H9 (cell line): ENCODE measurements at regions not wholly inside any gene's neighbourhood (a gene's known extent, or its start where the extent isn't known, plus 50 kb on each side); places are given as distances from the start of the nearest gene placed in this dataset.

Experiments
- DNase-seq: peaks from one replicate; pipeline ENCODE4 v3.0.0-alpha.2; 2017
- H2AFZ ChIP-seq: one replicate; pipeline ENCODE4 v1.6.1; 2013; ENCODE audit warnings: mild to moderate bottlenecking, low read length, control low read depth, moderate library complexity
- H2AK5ac ChIP-seq: 2 replicates; pipeline ENCODE4 v1.6.1; 2013; ENCODE audit warnings: low read length, control low read depth, mixed read lengths; ENCODE audit not compliant: insufficient read length
- H2BK120ac ChIP-seq: one replicate; pipeline ENCODE4 v1.6.1; 2013; ENCODE audit warnings: low read depth, mild to moderate bottlenecking, low read length, control low read depth, inconsistent platforms; ENCODE audit not compliant: poor library complexity, severe bottlenecking
- H2BK12ac ChIP-seq: 2 replicates; pipeline ENCODE4 v1.6.1; 2013; ENCODE audit warnings: low read length, control low read depth, mixed read lengths, low read depth; ENCODE audit not compliant: insufficient read length
- H2BK15ac ChIP-seq: 2 replicates; pipeline ENCODE4 v1.6.1; 2013; ENCODE audit warnings: low read depth, low read length, control low read depth
- H2BK20ac ChIP-seq: one replicate; pipeline ENCODE4 v1.6.1; 2013; ENCODE audit warnings: low read depth, mild to moderate bottlenecking, low read length, control low read depth, inconsistent platforms; ENCODE audit not compliant: poor library complexity, severe bottlenecking
- H2BK5ac ChIP-seq: 2 replicates; pipeline ENCODE4 v1.6.1; 2013; ENCODE audit warnings: low read length, control low read depth, mixed read lengths; ENCODE audit not compliant: insufficient read length
- H3K14ac ChIP-seq: 2 replicates; pipeline ENCODE4 v1.6.1; 2013; ENCODE audit warnings: low read length, control low read depth; ENCODE audit not compliant: insufficient read depth
- H3K18ac ChIP-seq: 2 replicates; pipeline ENCODE4 v1.6.1; 2013; ENCODE audit warnings: low read depth, mild to moderate bottlenecking, mixed read lengths, low read length, control low read depth; ENCODE audit not compliant: insufficient read length
- H3K23ac ChIP-seq: 2 replicates; pipeline ENCODE4 v1.6.1; 2013; ENCODE audit warnings: low read length, control low read depth, mixed read lengths, low read depth; ENCODE audit not compliant: insufficient read length
- H3K23me2 ChIP-seq: 2 replicates; pipeline ENCODE4 v1.6.1; 2013; ENCODE audit warnings: low read depth, mild to moderate bottlenecking, mixed read lengths, low read length, control low read depth; ENCODE audit not compliant: insufficient read length, poor library complexity, severe bottlenecking
- H3K27ac ChIP-seq: 2 replicates; pipeline ENCODE4 v1.5.1; 2013; ENCODE audit warnings: low read length, control low read depth, mixed read lengths, low read depth; ENCODE audit not compliant: insufficient read length
- H3K27me3 ChIP-seq: 2 replicates; pipeline ENCODE4 v1.6.1; 2013; ENCODE audit warnings: low read length, control low read depth, inconsistent platforms; ENCODE audit not compliant: insufficient read depth
- H3K4ac ChIP-seq: 2 replicates; pipeline ENCODE4 v1.6.1; 2013; ENCODE audit warnings: low read depth, mild to moderate bottlenecking, control low read depth, inconsistent platforms, low read length, moderate library complexity
- H3K4me1 ChIP-seq: 2 replicates; pipeline ENCODE4 v1.6.1; 2013; ENCODE audit warnings: low read length, control low read depth, inconsistent platforms; ENCODE audit not compliant: insufficient read depth
- H3K4me2 ChIP-seq: 2 replicates; pipeline ENCODE4 v1.6.1; 2013; ENCODE audit warnings: low read length, control low read depth, mixed read lengths; ENCODE audit not compliant: insufficient read length, insufficient read depth
- H3K56ac ChIP-seq: 2 replicates; pipeline ENCODE4 v1.6.1; 2013; ENCODE audit warnings: low read depth, mild to moderate bottlenecking, mixed read lengths, low read length, control low read depth; ENCODE audit not compliant: insufficient read length
- H3K79me1 ChIP-seq: 2 replicates; pipeline ENCODE4 v1.6.1; 2013; ENCODE audit warnings: low read depth, mild to moderate bottlenecking, moderate library complexity, low read length, control low read depth, inconsistent platforms; ENCODE audit not compliant: insufficient read depth, poor library complexity, severe bottlenecking
- H3K79me2 ChIP-seq: 2 replicates; pipeline ENCODE4 v1.6.1; 2013; ENCODE audit warnings: low read length, control low read depth, inconsistent platforms; ENCODE audit not compliant: insufficient read depth
- H3K9ac ChIP-seq: 2 replicates; pipeline ENCODE4 v1.6.1; 2013; ENCODE audit warnings: low read length, control low read depth, mixed read lengths; ENCODE audit not compliant: insufficient read length; ENCODE audit errors: extremely low read depth
- H3K9me3 ChIP-seq: one replicate; pipeline ENCODE4 v1.6.1; 2013; ENCODE audit warnings: low read depth, low read length, inconsistent platforms; ENCODE audit not compliant: control insufficient read depth
- H3T11ph ChIP-seq: one replicate; pipeline ENCODE4 v1.6.1; 2013; ENCODE audit warnings: mild to moderate bottlenecking, low read length, control low read depth, inconsistent platforms
- H4K20me1 ChIP-seq: one replicate; pipeline ENCODE4 v1.6.1; 2013; ENCODE audit not compliant: control insufficient read depth, insufficient read length, insufficient read depth
- H4K5ac ChIP-seq: 2 replicates; pipeline ENCODE4 v1.6.1; 2013; ENCODE audit warnings: low read depth, mild to moderate bottlenecking, mixed read lengths, low read length, control low read depth; ENCODE audit not compliant: insufficient read length
- H4K8ac ChIP-seq: replicated peaks from 2 replicates; pipeline ENCODE4 v1.6.1; 2013; ENCODE audit warnings: low read length, control low read depth, mixed read lengths, low read depth; ENCODE audit not compliant: insufficient read length
- H4K91ac ChIP-seq: 2 replicates; pipeline ENCODE4 v1.6.1; 2013; ENCODE audit warnings: low read depth, mild to moderate bottlenecking, moderate library complexity, mixed read lengths, low read length, control low read depth; ENCODE audit not compliant: insufficient read length
- H3K27ac Mint-ChIP-seq, 3 experiments: 2 replicates in 2 of 3; 3 replicates in 1 of 3; pipeline ENCODE4 v1.8.0; 2020 to 2021; ENCODE audit warnings: mixed read lengths in 3 of 3, mild to moderate bottlenecking in 1 of 3, moderate library complexity in 1 of 3
- H3K27me3 Mint-ChIP-seq: 2 replicates; pipeline ENCODE4 v1.8.0; 2021; ENCODE audit warnings: low read depth, mild to moderate bottlenecking, moderate library complexity, mixed read lengths
- H3K36me3 Mint-ChIP-seq, 3 experiments: 2 replicates in 2 of 3; 3 replicates in 1 of 3; pipeline ENCODE4 v1.8.0; 2020 to 2021; ENCODE audit warnings: low read depth in 3 of 3, mixed read lengths in 3 of 3; ENCODE audit not compliant: insufficient read depth in 1 of 3
- H3K4me1 Mint-ChIP-seq, 2 experiments: 2 replicates each; pipeline ENCODE4 v1.8.0; 2020; ENCODE audit warnings: mixed read lengths in 2 of 2
- H3K4me3 Mint-ChIP-seq, 2 experiments: 2 replicates in 1 of 2; 3 replicates in 1 of 2; pipeline ENCODE4 v1.8.0; 2020 to 2021; ENCODE audit warnings: mild to moderate bottlenecking in 2 of 2, mixed read lengths in 2 of 2, moderate library complexity in 1 of 2
- H3K9me3 Mint-ChIP-seq, 2 experiments: 2 replicates in 1 of 2; 3 replicates in 1 of 2; pipeline ENCODE4 v1.8.0; 2020; ENCODE audit warnings: mild to moderate bottlenecking in 2 of 2, mixed read lengths in 2 of 2, moderate library complexity in 1 of 2
- WGBS: extraction: QIAGEN DNeasy Blood & Tissue Kit; methylation state at CpG from one replicate; pipeline ENCODE4 v1.1.7; 2013; ENCODE audit warnings: missing lambda C conversion rate, low lambda C conversion rate, mixed read lengths; ENCODE audit not compliant: insufficient read length; ENCODE audit errors: extremely low coverage; 5-methylcytosine and 5-hydroxymethylcytosine counted together
- TF ChIP-seq, protein P1 (sequence below): fragments of 200-600 bp; sonication (generic); conservative IDR thresholded peaks from 3 replicates; pipeline ENCODE4 v1.8.0; 2021; ENCODE audit warnings: antibody characterized with exemption, mild to moderate bottlenecking

- H2BK15ac ChIP-seq = no peak overlapping the region
- H3T11ph ChIP-seq = no peak overlapping the region
- H3K27ac Mint-ChIP-seq = no peak overlapping the region; a peak in 1 of 7 replicates
- no peak overlapping the region for H2AFZ ChIP-seq
- H3K79me1 ChIP-seq = no peaks in the 10 kb centered on the region
- no peak overlapping the region for H2BK20ac ChIP-seq
- no peak for DNase-seq
- no peak overlapping the region for H4K8ac ChIP-seq
- H3K9me3 ChIP-seq = no peaks in the 10 kb centered on the region
- H3K4me1 ChIP-seq = no peaks in the 10 kb centered on the region
- H3K23ac ChIP-seq = no peak overlapping the region
- H3K4ac ChIP-seq = no peak overlapping the region
- H2BK5ac ChIP-seq = no peak overlapping the region
- no peaks in the 10 kb centered on the region for H3K27me3 ChIP-seq
- no peak overlapping the region for H4K5ac ChIP-seq
- H3K14ac ChIP-seq = no peak overlapping the region
- peaks cover 18 to 29% (median 21%) of the 10 kb centered on the region in 3 experiments; a peak in 6 of 7 replicates for H3K36me3 Mint-ChIP-seq
- H4K91ac ChIP-seq = no peak overlapping the region
- no peak overlapping the region for H2BK120ac ChIP-seq
- no peak overlapping the region for H3K4me3 Mint-ChIP-seq
- no peaks in the 10 kb centered on the region; the same call in 1 of the 2 replicates for H3K27me3 Mint-ChIP-seq
- H3K79me2 ChIP-seq = peaks cover 2% of the 10 kb centered on the region; the same call in 1 of the 2 replicates
- no peak overlapping the region for H3K27ac ChIP-seq
- no peak overlapping the region for H3K56ac ChIP-seq
- no CpG with 5 or more reads among the region's 8 CpGs for WGBS
- TF ChIP-seq, protein P1, sequence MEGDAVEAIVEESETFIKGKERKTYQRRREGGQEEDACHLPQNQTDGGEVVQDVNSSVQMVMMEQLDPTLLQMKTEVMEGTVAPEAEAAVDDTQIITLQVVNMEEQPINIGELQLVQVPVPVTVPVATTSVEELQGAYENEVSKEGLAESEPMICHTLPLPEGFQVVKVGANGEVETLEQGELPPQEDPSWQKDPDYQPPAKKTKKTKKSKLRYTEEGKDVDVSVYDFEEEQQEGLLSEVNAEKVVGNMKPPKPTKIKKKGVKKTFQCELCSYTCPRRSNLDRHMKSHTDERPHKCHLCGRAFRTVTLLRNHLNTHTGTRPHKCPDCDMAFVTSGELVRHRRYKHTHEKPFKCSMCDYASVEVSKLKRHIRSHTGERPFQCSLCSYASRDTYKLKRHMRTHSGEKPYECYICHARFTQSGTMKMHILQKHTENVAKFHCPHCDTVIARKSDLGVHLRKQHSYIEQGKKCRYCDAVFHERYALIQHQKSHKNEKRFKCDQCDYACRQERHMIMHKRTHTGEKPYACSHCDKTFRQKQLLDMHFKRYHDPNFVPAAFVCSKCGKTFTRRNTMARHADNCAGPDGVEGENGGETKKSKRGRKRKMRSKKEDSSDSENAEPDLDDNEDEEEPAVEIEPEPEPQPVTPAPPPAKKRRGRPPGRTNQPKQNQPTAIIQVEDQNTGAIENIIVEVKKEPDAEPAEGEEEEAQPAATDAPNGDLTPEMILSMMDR = no peak
- H3K4me2 ChIP-seq = no peak overlapping the region
- H2BK12ac ChIP-seq = no peak overlapping the region
- H2AK5ac ChIP-seq = no peak overlapping the region
- no peaks in the 10 kb centered on the region for H3K23me2 ChIP-seq
- H3K18ac ChIP-seq = no peak overlapping the region
- no peak overlapping the region for H3K9ac ChIP-seq
- H3K4me1 Mint-ChIP-seq = peaks cover 13 to 15% of the 10 kb centered on the region in 2 experiments
- H3K9me3 Mint-ChIP-seq = no peaks in the 10 kb centered on the region; a peak in 1 of 5 replicates
- H4K20me1 ChIP-seq = no peaks in the 10 kb centered on the region
Measured at GRCh38 chr11:71186806-71187205, 65.6 kb downstream of the SHANK2 start.
